SK-N-SH treated with all-trans-retinoic acid at 6 μM for 48 hours (cell line): ENCODE measurements at regions not wholly inside any gene's neighbourhood (a gene's known extent, or its start where the extent isn't known, plus 50 kb on each side); places are given as distances from the start of the nearest gene placed in this dataset.

ENCODE experiments used
- PPARA ChIP-seq: fragments of 250-450 bp; sonication (Bioruptor Pico); IDR thresholded peaks from 2 replicates; pipeline ENCODE4 v1.5.0; 2020; ENCODE audit warnings: mild to moderate bottlenecking, borderline replicate concordance
- ZNF565 ChIP-seq: fragments of 450-650 bp; formaldehyde crosslinking; conservative IDR thresholded peaks from 2 replicates; pipeline ENCODE4 v1.5.0; 2020; ENCODE audit warnings: low read depth, mild to moderate bottlenecking, moderate library complexity
- ZNF70 ChIP-seq: fragments of 450-650 bp; formaldehyde crosslinking; IDR thresholded peaks from 2 replicates; pipeline ENCODE4 v1.5.0; 2020; ENCODE audit warnings: mild to moderate bottlenecking, moderate library complexity
- TF ChIP-seq, protein P1 (sequence below): fragments of 250-450 bp; sonication (Bioruptor Pico); IDR thresholded peaks from 2 replicates; pipeline ENCODE4 v1.5.1; 2021; ENCODE audit warnings: mild to moderate bottlenecking, moderate library complexity

DNA sequence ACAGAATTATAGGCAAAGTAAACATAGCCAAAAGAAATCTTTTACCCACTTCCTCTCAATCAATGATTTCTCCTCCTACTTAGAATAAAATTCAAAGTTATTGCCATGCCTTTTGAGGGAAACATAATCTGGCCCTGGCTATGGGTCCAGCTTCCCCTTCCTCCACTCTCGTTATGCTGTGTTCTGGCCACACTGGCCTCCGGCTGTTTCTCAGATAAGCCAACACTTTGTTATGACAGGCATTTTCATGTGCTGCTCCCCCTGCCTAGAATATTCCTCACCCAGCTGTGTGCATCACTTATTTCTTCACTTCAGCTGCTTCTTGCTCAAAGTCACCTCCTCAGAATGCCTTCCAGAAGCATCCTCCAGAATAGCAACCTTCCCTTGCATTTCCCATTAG is 386.6 kb upstream of the AADAT start:
- TF ChIP-seq PPARA (CRISPR knock-in tag) (no peak), ZNF70 (no peak), ZNF565 (CRISPR knock-in tag) (no peak)
- TF ChIP-seq, protein P1, sequence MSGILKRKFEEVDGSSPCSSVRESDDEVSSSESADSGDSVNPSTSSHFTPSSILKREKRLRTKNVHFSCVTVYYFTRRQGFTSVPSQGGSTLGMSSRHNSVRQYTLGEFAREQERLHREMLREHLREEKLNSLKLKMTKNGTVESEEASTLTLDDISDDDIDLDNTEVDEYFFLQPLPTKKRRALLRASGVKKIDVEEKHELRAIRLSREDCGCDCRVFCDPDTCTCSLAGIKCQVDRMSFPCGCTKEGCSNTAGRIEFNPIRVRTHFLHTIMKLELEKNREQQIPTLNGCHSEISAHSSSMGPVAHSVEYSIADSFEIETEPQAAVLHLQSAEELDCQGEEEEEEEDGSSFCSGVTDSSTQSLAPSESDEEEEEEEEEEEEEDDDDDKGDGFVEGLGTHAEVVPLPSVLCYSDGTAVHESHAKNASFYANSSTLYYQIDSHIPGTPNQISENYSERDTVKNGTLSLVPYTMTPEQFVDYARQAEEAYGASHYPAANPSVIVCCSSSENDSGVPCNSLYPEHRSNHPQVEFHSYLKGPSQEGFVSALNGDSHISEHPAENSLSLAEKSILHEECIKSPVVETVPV (CRISPR knock-in tag), result no peak
